Glutamatergic neuron (in vitro differentiated cells): ENCODE measurements at regions not wholly inside any gene's neighbourhood (a gene's known extent, or its start where the extent isn't known, plus 50 kb on each side); places are given as distances from the start of the nearest gene placed in this dataset.

Experiments
- DNase-seq: peaks from one replicate; pipeline ENCODE4 v3.0.0; 2022
- H3K27ac Mint-ChIP-seq: one replicate; pipeline ENCODE4 v1.8.0; 2020; ENCODE audit warnings: mild to moderate bottlenecking, mixed read lengths, inconsistent platforms; ENCODE audit not compliant: unreplicated experiment
- H3K27me3 Mint-ChIP-seq: one replicate; pipeline ENCODE4 v1.8.0; 2020; ENCODE audit warnings: mild to moderate bottlenecking, moderate library complexity, mixed read lengths, inconsistent platforms; ENCODE audit not compliant: unreplicated experiment
- H3K36me3 Mint-ChIP-seq: one replicate; pipeline ENCODE4 v1.8.0; 2020; ENCODE audit warnings: mild to moderate bottlenecking, mixed read lengths, inconsistent platforms; ENCODE audit not compliant: unreplicated experiment
- H3K4me1 Mint-ChIP-seq: one replicate; pipeline ENCODE4 v1.8.0; 2020; ENCODE audit warnings: mild to moderate bottlenecking, low read depth, mixed read lengths, inconsistent platforms; ENCODE audit not compliant: unreplicated experiment
- H3K4me3 Mint-ChIP-seq: one replicate; pipeline ENCODE4 v1.8.0; 2020; ENCODE audit warnings: mild to moderate bottlenecking, mixed read lengths, inconsistent platforms; ENCODE audit not compliant: unreplicated experiment
- H3K9me3 Mint-ChIP-seq: one replicate; pipeline ENCODE4 v1.8.0; 2020; ENCODE audit warnings: mild to moderate bottlenecking, moderate library complexity, mixed read lengths, inconsistent platforms; ENCODE audit not compliant: unreplicated experiment
- TF ChIP-seq, protein P1 (sequence below): fragments of 200-600 bp; sonication (generic); IDR thresholded peaks from one replicate; pipeline ENCODE4 v1.5.0; 2021; ENCODE audit not compliant: partially characterized antibody, unreplicated experiment

DNA sequence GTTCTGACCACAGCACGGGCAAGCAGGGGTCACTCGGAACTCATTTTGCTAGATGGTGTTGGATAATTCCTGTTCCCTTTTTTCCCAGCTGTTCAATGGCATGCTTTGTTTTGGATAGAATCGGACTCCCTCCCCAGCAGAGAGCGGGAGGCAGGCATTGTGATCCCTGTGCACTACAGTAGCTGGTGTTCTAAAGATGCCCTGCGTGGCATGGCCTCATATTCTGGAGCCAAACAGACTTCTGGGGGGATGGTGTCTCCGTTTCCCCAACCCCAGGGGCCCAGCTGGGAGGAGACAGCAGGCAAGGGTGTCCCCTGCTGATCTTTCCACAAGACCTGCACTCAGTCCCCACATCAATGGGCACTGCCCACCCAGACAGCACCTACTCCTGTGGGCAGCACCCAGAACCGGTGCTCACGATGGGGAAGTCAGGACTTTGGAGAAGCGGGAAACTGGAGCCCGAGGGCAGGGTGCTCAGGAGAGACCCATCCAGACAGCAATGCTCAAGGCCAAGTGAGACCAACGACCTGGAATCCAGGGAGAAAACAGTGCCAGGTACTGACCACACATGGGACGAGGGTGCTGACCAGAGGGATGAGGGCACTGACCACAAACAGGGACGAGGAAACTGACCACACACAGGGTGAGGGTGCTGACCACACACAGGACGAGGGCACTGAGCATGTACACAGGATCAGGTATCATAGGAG is 934.9 kb downstream of the BRD1 start:
- no peak for DNase-seq
- H3K4me3 Mint-ChIP-seq, result no peak overlapping the region
- no peaks in the 10 kb centered on the region for H3K4me1 Mint-ChIP-seq
- H3K9me3 Mint-ChIP-seq, result peaks cover 19% of the 10 kb centered on the region
- no peak overlapping the region for H3K27ac Mint-ChIP-seq
- peaks cover 4% of the 10 kb centered on the region for H3K36me3 Mint-ChIP-seq
- peaks cover 13% of the 10 kb centered on the region for H3K27me3 Mint-ChIP-seq
- TF ChIP-seq, protein P1, sequence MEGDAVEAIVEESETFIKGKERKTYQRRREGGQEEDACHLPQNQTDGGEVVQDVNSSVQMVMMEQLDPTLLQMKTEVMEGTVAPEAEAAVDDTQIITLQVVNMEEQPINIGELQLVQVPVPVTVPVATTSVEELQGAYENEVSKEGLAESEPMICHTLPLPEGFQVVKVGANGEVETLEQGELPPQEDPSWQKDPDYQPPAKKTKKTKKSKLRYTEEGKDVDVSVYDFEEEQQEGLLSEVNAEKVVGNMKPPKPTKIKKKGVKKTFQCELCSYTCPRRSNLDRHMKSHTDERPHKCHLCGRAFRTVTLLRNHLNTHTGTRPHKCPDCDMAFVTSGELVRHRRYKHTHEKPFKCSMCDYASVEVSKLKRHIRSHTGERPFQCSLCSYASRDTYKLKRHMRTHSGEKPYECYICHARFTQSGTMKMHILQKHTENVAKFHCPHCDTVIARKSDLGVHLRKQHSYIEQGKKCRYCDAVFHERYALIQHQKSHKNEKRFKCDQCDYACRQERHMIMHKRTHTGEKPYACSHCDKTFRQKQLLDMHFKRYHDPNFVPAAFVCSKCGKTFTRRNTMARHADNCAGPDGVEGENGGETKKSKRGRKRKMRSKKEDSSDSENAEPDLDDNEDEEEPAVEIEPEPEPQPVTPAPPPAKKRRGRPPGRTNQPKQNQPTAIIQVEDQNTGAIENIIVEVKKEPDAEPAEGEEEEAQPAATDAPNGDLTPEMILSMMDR, result no peak

DNA sequence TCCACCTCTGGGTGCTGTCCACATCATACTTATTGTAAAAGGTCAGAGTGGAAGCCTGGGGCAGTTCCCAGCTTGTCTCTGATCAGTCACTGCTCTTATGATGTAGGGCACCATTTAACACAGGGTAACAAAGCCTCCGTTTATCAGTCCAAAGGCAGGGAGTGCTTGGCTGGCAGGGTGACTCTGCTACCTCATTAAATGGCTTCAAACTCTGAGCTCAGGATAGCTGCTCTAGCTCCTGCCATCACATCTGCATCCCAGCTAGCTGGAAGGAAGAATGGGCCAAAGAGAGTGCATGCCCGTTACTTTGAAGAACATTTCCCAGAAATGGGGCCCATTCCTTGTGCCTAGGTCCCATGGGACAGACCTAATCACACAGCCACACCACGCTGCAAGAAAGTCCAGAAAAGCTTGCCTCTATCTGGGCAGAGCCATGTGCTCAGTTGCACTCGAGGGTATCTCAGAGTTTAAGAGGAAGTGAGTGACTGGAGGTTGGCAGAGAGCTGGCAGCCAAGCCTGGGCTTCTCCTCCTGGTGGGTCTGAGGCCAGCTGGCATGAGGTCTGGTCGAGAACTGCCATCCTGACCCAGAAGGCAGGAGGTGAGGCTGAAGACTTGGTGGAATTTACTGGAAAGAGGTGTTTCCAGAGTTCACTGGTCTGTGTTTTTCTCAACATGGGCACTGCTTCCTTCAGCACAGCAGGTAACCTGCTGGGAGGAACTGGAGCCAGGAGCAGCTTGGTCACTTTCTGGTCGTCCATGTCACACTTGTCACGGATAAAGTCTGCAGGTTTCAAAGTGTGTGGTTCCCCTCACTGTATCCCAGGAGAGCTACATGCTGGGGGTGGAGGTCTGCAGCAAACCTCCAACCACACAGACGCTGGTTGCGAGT is 935.7 kb downstream of the BRD1 start:
- DNase-seq, result no peak
- Mint-ChIP-seq H3K27ac (no peak overlapping the region), H3K9me3 (peaks cover 17% of the 10 kb centered on the region), H3K36me3 (peaks cover 4% of the 10 kb centered on the region), H3K27me3 (peaks cover 11% of the 10 kb centered on the region), H3K4me1 (no peaks in the 10 kb centered on the region), H3K4me3 (no peak overlapping the region)
- TF ChIP-seq, protein P1, result no peak

GRCh38 chr22:48890693-48891554 is 936.7 kb downstream of the BRD1 start:
- H3K36me3 Mint-ChIP-seq, result peaks cover 4% of the 10 kb centered on the region
- TF ChIP-seq, protein P1, result no peak
- peaks cover 18% of the 10 kb centered on the region for H3K9me3 Mint-ChIP-seq
- DNase-seq, result no peak
- H3K27ac Mint-ChIP-seq, result no peak overlapping the region
- no peaks in the 10 kb centered on the region for H3K4me1 Mint-ChIP-seq
- H3K27me3 Mint-ChIP-seq, result peaks cover 11% of the 10 kb centered on the region
- H3K4me3 Mint-ChIP-seq, result no peak overlapping the region

DNA sequence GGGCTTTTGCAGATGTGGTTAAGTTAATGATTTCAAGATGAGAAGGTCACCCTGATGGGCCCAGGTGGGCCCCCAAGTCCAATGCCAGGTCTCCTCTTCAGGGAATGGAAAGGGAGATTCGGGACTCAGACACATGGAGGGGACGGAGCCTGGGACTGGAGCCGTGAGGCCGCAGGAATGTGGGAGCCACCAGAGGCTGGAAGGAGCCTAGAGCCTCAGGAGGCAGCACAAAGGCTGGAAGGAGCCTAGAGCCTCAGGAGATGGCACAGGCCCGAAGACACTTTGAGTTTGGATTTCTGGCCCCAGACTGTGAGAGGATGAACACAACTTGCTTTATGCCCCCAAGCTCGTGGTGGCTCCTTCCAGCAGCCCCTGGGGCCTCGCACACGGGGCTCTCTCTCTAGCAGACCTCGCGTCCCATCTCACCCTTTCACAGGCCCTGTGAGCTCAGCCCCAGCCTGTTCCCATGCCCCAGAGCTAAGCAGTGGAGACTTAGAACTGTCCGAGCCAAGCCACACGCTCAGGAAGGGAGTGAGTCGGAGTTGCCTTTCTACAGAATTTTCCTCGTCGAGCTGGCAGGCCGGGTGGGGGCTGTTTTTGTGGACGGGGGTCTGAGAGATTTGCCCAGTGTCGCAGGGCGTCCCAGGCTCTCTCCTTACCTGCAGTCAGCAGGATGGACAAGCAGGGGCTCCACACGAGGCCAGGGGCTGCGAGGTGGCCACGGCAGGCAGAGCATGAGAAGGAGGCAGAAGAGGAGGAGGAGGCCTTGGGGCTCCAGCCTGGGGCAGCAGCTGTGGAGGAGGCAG is 937.6 kb downstream of the BRD1 start:
- Mint-ChIP-seq H3K27me3 (peaks cover 8% of the 10 kb centered on the region), H3K9me3 (peaks cover 18% of the 10 kb centered on the region), H3K36me3 (peaks cover 4% of the 10 kb centered on the region), H3K4me1 (no peaks in the 10 kb centered on the region), H3K27ac (no peak overlapping the region), H3K4me3 (no peak overlapping the region)
- no peak for DNase-seq
- TF ChIP-seq, protein P1, result no peak
